HG02852 (cell line): ENCODE measurements at regions not wholly inside any gene's neighbourhood (a gene's known extent, or its start where the extent isn't known, plus 50 kb on each side); places are given as distances from the start of the nearest gene placed in this dataset.
"Not testable (repeated sequence)": the region's sequence is repeated elsewhere in the genome, so short reads cannot be mapped to it uniquely, and the experiment has no call there.

Experiments used
- ATAC-seq: cut with Tn5 transposase; IDR thresholded peaks from one replicate; pipeline ENCODE4 v1.9.1; 2021; ENCODE audit warnings: mild to moderate bottlenecking, moderate library complexity; ENCODE audit not compliant: unreplicated experiment

DNA sequence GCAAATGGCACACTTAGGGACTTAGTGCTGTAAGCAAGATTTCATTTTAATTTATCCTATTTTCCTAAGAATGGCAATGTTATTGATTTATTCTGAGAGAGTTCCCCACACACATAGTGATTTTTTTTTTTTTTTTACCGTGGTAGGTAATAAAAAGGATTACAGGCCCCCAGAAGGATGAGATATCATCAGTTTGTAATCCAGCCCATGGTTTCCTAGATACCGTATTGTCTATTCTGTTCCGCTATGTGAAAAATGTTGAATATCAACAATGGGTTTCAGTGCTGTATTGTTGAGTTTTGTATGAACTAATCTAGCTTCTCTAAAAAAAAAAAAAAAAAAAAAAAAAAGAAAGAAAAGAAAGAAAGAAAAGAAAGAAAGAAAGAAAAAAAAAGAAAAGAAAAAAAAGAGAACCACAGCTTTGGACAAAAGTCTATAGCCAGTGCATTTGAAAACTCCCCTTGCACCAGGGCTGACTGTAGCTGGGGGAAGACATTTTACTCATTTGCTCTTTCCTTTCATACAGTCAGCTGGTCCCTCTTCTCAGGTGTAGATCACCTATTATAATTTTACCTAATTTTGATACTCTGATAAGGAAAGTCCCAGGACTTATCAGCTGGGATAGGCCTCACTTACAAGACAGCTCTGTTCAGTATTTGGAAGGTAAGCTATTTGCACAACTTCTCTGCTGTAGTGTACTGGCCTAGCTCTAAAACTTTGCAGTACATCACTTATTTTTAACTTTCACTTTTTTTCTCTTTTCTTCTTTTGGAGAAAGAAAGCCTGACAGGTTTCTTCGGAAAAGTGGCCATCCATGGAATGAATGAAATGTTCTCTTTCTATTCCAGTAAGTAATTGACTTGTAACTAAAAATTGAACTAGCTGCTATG, 101.4 kb upstream of the SOX2 start:
- no peak for ATAC-seq

DNA sequence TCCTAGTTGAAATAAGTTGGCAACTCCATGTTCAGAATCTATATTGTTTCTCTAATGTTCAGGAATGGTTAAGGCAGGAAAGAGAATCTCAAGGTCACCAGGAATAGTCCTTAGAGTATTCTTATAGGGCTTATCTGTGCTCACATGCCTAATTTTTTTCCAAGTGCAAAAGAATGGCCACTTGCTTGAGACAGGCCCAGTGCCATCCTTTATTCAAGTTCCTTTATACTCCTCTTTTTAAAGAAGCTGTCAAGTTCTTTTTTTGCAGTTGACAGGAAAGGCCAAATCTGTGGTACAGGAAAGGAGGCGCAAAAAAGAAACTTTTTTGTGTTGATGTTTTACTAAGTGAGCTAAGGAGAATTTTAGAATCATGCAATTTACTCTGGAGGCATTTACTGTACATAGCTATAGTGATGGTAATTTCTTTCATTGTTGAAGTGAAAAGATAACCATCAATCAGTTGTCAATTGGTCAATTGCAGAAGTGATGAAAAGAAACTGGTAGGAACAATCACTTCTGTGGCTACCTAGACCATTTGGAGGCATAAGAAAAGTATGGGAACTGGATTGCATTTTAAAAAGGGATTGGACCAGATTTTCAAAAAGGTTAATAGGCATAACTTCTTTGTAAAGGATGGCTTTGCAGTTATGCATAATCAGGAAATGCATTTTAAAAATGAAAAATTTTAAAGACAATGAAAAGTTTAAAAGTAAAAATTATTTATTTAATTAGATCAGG, 102.5 kb upstream of the SOX2 start:
- ATAC-seq = no peak

DNA sequence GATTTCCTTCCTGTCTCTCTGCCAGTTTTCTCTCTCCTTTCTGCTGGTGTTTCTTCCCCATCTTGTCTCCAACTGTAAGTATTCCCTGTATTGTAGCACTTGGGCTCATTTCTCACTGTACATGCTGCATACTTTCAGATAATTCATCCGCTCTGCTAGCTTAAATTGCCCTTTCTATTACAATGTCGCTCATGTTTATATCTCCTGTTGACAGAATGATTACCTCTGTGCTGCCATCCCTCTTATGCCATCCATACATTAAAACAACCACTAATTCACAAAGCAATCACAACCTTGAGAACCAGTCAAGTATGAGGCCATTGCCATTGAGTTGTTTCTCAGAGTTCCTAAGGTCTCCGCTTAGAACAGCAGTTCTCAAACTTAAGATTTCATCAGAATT, 107.5 kb upstream of the SOX2 start:
- no peak for ATAC-seq

DNA sequence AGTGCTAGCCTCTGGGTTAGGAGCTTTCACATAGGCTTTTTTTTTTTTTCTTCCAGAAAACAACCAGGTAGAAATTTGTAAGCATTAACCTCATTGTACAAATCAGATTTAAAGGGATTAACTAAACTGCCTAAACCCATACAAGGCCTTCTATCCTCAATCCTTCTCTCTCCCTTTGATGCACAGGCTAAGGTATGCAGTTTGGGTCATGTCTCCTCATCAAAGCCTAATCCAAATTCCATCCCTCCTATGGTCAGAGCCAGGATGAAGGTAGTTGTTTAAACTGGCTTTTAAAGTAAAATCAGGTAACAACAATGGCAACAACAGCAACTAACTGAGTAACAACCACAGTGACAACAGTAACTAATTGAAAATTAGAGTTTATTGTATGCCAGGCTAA, 115.6 kb upstream of the SOX2 start:
- no peak for ATAC-seq

DNA sequence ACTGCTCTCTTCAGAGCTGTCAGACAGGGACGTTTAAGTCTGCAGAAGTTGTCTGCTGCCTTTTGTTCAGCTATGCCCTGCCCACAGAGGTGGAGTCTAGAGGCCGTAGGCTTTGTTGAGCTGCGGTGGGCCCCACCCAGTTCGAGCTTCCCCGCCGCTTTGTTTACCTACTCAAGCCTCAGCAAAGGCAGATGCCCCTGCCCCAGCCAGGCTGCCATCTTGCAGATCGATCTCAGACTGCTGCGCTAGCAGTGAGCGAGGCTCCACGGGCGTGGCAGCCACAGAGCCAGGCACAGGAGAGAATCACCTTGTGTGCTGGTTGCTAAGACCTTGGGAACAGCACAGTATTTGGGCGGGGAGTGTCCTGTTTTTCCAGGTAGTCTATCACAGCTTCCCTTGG, 120.8 kb upstream of the SOX2 start:
- ATAC-seq = not testable (repeated sequence)

DNA sequence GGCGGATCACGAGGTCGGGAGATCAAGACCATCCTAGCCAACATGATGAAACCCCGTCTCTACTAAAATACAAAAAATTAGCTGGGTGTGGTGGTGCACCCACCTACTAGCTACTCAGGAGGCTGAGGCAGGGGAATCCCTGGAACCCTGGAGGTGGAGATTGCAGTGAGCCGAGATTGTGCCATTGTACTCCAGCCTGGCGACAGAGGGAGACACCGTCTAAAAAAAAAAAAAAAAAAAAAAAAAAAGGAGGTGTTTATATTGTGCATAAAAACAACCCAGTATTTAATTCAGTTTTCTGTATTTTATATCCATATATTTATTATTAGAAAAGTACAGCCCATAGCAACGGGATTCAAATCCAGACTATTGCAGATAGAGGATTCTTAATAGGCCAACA, 129.1 kb upstream of the SOX2 start:
- ATAC-seq = no peak

DNA sequence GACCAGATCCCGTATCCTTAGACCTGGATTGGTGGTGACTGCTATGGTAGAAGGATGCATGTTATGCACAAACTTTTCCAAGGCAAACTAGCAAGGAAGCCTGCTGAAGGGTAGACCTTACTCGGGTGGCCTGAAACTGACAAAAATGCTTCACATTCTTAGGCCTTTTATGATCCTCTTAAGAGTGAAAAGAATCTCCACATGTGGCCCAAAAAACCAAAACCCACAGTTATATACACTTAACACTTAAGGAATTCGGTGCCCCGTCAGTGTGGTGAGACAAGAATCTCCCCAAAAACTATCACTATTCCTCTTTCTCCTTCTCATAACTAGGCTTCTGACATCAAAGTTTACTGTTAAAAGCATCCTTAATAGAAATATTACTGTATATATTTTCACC, 130.1 kb upstream of the SOX2 start:
- no peak for ATAC-seq

DNA sequence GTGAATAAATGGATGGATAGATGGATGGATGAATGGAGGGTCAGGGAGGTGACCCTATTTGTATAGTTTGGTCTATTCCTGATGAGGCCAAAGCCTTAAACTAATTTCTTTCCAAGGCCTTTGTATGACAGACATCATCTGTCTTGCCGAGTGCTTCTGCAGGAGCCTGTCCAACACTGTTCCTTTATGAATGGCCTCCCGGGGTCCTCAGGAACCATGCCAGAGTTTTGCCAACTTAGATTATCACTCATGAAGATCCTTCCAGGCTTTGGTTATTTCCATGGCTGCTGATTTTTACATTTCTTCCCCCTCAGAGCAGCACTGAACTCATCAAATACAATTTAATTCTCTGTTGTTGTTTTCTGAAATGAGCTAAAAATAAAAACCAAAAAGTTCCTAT, 133.0 kb upstream of the SOX2 start:
- ATAC-seq = no peak

DNA sequence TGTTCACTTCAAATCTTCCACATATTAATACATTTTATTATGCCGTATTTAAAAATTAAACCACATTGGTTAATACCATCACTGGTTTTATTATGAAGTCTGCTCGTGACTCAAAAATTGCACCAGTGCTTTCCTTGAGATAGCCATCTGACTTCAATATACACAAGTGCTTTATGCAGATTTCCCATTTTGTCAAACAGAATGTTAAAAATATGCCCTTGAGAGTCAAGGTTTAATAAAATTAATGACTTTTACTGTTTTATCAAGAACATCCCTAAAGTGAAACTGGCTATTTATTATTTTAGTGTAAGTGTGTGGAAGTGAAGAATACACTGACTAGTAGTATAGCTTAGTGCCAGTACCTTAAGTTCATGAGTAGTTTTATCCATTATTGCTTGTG, 139.3 kb upstream of the SOX2 start:
- no peak for ATAC-seq

DNA sequence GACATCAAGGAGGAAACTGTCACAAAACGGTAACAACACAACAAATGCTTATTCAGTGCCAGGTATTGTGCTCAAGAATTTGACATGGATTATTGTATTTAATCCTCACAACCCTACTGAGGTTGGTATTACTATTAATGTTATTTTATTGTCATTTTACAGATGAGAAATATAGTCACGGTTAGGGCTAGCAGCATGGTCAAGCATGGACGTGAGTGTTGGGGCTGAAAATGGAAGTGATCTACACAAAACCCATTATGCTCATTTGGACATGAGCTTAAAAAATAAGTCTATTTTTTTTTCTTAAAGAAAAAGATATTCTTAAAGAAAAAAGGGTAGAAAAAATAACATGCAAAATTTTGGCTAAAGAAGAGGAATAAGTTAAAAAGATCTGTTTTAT, 141.3 kb upstream of the SOX2 start:
- no peak for ATAC-seq

DNA sequence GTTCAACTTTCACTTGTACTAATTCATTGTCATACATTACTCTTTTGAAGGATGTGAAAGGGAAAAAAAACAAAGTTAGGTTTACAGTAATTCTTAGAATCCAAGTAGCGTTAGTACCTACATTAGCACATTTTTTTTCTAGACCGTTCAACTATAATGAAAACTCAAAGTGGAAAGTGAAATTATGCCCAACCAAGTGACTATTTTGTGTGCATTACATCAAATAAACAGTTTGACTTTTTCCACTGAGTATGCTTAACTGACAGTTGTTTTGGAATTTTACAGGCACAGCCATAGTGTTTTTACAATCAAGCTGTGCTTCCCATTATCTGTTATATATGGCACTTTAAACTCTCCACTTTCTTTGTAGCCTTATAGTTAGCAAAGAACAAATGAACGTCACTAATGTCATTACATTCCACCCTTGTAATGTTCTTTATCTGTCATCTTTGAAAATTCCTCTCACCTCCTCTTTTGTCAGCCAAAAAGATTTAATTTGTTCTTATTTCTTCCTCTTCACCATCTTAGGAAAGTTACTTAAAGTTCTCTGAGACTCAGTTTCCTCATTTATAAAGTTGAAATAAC, 142.3 kb upstream of the SOX2 start:
- ATAC-seq = no peak

DNA sequence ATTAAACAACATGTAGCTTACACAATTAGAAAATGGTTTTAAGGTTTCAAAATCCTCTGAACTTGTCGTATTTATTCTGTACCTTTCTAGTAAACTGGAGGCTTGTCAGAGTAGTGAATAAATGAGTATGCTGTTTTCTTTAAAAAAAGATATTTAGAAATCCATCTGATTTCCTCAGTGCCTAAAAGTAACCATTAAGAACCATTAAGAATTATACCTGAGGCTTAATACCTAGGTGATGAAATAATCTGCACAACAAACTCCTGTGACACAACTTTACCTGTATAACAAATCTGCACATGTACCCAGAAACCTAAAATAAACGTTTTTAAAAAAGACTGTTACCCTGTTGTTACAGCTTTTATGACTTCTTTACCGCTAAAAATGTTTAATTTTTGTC, 143.0 kb upstream of the SOX2 start:
- ATAC-seq = no peak

DNA sequence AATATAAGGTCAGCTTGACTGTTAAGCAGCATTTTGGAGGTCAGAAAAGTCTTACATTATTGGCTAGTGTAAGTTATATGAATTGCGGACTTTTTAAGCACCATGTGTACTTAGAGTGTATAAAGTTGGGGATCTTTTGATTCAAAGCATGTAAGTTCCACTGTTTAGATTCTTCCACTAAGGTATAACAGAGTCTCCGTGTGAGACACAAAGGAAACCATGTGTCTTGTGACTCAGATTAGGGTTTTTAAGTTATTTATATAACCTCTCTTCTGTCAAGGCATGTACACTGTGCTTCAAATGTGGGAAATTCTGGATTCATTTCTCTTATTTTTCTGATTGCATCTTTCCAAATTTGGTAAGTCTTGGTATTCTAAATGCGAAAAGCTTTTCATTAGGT, 143.5 kb upstream of the SOX2 start:
- no peak for ATAC-seq

DNA sequence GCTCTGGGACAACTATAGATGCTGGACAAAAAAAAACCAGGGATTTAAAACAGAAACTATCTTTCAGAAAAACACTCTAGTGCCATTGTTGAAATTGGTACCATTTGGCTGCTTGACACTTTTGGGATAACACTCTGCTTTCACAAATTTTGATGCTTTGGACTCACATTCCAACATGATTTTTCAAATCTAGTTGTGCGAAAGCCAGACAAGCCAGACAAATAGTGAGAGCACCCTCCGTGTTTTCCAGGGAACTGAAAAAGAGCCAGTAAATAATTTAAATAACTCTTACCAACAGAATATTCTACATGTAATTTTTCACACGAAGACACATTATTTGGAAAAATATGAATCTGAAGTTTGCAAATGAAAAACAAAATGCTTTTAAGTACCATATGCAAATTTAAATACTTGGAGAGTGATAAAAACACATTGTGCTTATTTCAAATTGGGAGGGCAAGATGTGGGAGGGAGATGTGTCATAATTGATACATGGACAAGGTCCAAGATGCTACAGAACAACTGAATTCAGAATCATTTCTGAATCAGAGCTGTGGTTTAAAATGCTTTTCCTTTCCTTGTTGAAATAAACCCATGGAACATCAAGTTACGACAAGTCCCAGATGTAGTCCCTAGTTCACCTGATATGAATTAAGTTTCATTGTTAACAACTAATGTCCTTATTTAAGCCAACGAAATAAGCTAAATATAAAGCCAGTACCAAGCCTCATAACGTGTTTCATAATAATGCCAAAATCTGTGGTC, 144.2 kb upstream of the SOX2 start:
- ATAC-seq = no peak

DNA sequence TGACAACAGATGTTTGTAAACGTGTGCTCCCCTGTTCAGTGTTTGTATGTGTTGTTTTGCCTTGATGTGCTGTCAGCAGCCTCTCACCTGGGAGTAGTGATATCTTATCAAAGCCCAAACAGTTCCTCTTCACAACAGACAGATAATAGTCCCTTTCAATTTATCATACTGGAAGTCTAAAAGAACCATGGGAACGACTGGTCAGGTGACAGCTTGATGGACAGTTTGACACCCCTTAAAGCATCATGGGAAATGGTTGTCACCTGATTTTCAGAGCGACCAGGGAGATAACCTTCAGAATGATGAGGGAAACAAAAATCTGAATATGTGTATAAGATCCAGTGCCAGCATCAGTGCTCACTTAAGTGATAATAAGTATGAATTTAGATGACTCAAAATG, 146.3 kb upstream of the SOX2 start:
- ATAC-seq = no peak

DNA sequence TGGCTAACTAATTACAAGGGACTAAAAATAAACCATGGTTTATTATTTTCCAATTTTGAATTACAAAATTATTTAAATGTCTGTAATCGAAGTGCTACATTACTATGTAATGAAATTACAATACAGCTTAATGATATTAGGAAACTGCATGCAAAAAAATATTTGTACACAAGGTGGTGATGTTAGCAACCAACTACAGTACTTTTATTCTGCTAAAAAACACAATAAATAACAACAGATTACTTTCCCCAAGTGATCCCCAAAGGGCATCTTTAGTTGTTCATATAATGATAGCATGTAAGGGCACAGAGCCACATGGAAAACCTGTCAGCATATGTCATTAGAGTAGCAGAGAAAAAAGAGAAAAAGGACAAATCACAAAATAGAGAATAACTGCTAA, 147.5 kb upstream of the SOX2 start:
- ATAC-seq = no peak

DNA sequence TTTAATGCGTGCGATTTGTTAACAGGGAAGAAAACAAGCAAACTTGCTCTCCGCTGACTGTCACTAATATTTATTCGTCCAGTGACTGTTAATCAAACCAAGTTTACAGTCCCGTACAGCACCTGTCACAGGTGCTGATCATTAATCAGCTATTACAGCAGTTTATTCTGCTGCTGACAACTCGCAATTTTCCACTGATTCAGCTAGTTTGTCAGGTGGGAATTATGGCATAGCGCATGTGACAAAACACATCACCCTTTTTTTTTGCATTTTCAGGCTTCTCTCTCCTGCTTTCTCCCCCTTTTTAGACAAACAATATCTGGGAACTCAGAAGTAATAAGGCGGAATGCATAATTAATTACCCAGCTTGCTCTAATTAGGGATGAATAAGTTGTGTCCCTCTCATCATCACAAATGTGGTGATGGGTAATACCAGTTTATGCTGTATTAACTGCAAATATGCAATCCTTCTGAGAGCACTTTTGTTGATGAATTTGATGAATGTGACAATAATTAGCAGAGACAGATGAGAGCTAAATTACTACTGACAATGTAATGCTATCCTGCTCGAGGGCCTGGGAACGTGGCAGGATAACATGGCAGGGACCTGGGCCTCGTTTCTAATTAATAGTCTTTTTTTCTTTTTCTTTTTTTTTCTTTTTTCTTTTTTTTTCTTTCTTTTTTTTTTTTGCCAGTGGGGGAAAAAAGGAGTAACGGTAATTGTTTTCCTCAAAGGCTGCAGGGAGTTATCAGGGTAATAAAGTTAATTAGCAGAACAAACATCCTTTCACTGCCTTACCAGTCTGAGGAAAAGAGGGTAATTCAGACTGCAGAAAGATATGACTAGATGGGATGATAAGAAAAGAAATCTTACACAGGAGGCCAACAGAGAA, 150.3 kb upstream of the SOX2 start:
- no peak for ATAC-seq

DNA sequence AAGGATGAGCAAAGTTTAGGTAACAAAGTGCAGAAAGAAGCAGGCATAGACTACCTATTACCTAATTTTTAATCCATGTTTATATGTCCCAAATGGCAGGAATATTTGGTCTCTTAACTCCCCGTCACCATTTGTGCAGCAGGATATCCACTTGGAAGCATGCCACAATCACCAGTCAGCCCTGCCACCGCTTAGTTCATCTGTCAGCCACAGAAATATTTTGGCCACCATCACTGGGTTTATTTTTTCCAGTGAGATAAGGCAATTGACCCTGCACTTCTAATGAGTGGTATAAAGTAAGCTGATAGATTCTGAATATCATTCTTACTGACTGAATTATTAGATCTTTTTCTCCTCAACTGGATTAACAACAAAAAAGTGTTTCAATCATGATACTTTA, 152.9 kb upstream of the SOX2 start:
- ATAC-seq = no peak

DNA sequence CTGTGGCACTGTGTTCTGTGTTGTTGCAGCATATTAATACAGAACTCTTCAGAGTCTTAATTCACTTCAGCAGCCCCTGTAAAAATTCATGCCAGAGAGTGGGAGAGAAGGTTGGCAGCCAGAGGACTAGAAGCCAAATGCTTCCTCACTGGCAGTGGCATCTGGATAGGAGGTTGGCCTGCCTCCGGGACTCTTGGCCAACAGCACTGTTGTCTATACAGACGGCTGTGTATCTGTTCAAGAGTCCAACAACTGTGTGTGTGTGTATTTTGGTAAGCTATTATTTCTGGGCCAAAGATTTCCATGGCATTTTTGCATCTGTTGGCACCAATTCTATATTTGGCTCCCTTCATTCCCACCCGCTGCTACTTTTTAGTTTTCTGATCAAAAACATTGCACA, 156.0 kb upstream of the SOX2 start:
- no peak for ATAC-seq

DNA sequence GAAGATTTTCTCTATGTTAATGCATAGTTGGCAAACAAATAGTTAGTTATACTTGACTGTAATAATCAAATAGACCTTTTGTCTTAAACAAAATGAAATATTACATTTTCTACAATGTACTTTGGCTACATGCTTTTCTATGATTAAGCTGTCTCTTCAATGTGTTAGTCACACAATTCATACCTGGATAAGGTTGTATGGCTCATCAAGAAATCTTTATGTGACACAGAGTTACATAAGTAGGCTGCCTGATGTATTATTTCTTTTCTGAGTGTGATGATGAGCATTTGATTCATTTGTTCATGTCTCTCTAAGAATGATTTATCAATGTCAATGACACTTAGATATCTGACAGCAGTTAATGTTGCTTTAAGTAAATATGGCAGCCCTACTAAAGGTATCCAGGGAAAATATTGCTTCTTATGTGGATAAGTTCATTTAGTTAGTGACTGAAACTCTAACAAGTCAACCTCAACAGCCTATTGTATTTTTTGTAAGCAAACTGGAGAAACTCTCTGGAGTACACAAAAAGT, 157.4 kb upstream of the SOX2 start:
- ATAC-seq = no peak
